GM23338 (cell line): ENCODE measurements at regions not wholly inside any gene's neighbourhood (a gene's known extent, or its start where the extent isn't known, plus 50 kb on each side); places are given as distances from the start of the nearest gene placed in this dataset.

ENCODE experiments used
- ATAC-seq: fragments of 200-7000 bp; cut with Tn5 transposase; 3 replicates; pipeline ENCODE4 v1.9.1; 2020
- DNase-seq: peaks from one replicate; pipeline ENCODE4 v3.0.0-alpha.2; 2015; ENCODE audit warnings: low spot score
- H2AFZ ChIP-seq: fragments of 200-600 bp; sonication (generic); 2 replicates; pipeline ENCODE4 v1.8.0; 2016; ENCODE audit warnings: antibody characterized with exemption, mild to moderate bottlenecking, moderate library complexity
- H3F3A ChIP-seq: fragments of 200-600 bp; sonication (generic); replicated peaks from 2 replicates; pipeline ENCODE4 v1.8.0; 2017; ENCODE audit warnings: antibody characterized with exemption, mixed run types, low read depth
- H3K27ac ChIP-seq: fragments of 200-600 bp; sonication (generic); 2 replicates; pipeline ENCODE4 v1.6.1; 2016; ENCODE audit warnings: low read depth
- H3K27me3 ChIP-seq: fragments of 200-600 bp; sonication (generic); 2 replicates; pipeline ENCODE4 v1.8.0; 2016; ENCODE audit warnings: mild to moderate bottlenecking, mixed run types, moderate library complexity; ENCODE audit not compliant: insufficient read depth
- H3K36me3 ChIP-seq: fragments of 200-600 bp; sonication (generic); 2 replicates; pipeline ENCODE4 v1.8.0; 2016; ENCODE audit warnings: mild to moderate bottlenecking; ENCODE audit not compliant: insufficient read depth
- H3K4me1 ChIP-seq: fragments of 200-600 bp; sonication (generic); 2 replicates; pipeline ENCODE4 v1.8.0; 2016; ENCODE audit warnings: mild to moderate bottlenecking, moderate library complexity; ENCODE audit not compliant: insufficient read depth
- H3K4me2 ChIP-seq: fragments of 200-600 bp; sonication (generic); 2 replicates; pipeline ENCODE4 v1.7.1; 2017; ENCODE audit warnings: mixed run types
- H3K4me3 ChIP-seq: fragments of 200-600 bp; sonication (generic); 2 replicates; pipeline ENCODE4 v1.6.1; 2016; ENCODE audit warnings: mixed run types
- H3K79me2 ChIP-seq: fragments of 200-600 bp; sonication (generic); replicated peaks from 2 replicates; pipeline ENCODE4 v1.8.0; 2017; ENCODE audit warnings: mild to moderate bottlenecking; ENCODE audit not compliant: insufficient read depth
- H3K9me2 ChIP-seq: fragments of 200-600 bp; sonication (generic); 2 replicates; pipeline ENCODE4 v1.8.0; 2017; ENCODE audit not compliant: insufficient read depth
- H4K20me1 ChIP-seq: fragments of 200-600 bp; sonication (generic); replicated peaks from 2 replicates; pipeline ENCODE4 v1.8.0; 2017; ENCODE audit warnings: mild to moderate bottlenecking; ENCODE audit not compliant: insufficient read depth
- H3K27ac Mint-ChIP-seq: 2 replicates; pipeline ENCODE4 v1.8.0; 2020; ENCODE audit warnings: inconsistent platforms, mild to moderate bottlenecking, moderate library complexity, mixed read lengths
- H3K27me3 Mint-ChIP-seq: 3 replicates; pipeline ENCODE4 v1.8.0; 2022; ENCODE audit warnings: low read depth, mild to moderate bottlenecking, moderate library complexity, mixed read lengths, inconsistent platforms; ENCODE audit not compliant: insufficient read depth, poor library complexity
- H3K36me3 Mint-ChIP-seq: 3 replicates; pipeline ENCODE4 v1.8.0; 2021; ENCODE audit warnings: low read depth, mild to moderate bottlenecking, inconsistent platforms, moderate library complexity, mixed read lengths
- H3K4me1 Mint-ChIP-seq: 3 replicates; pipeline ENCODE4 v1.8.0; 2020; ENCODE audit warnings: mild to moderate bottlenecking, inconsistent platforms, mixed read lengths
- H3K4me3 Mint-ChIP-seq: 3 replicates; pipeline ENCODE4 v1.8.0; 2021; ENCODE audit warnings: moderate library complexity, mild to moderate bottlenecking, inconsistent platforms, mixed read lengths
- H3K9me3 Mint-ChIP-seq: 3 replicates; pipeline ENCODE4 v1.8.0; 2020; ENCODE audit warnings: moderate library complexity, mild to moderate bottlenecking, inconsistent platforms, mixed read lengths
- CREB1 ChIP-seq: fragments of 250-450 bp; sonication (Bioruptor Pico); IDR thresholded peaks from 2 replicates; pipeline ENCODE4 v1.5.0; 2020; ENCODE audit warnings: low read depth, mild to moderate bottlenecking, moderate library complexity
- ETS1 ChIP-seq: IDR thresholded peaks from 2 replicates; pipeline ENCODE4 v1.6.1; 2016; ENCODE audit warnings: antibody characterized with exemption
- EZH2 ChIP-seq: fragments of 200-600 bp; sonication (generic); IDR thresholded peaks from one replicate; pipeline ENCODE4 v1.8.0; 2017; ENCODE audit warnings: antibody characterized with exemption, mild to moderate bottlenecking, low read depth; ENCODE audit not compliant: unreplicated experiment
- POLR2AphosphoS5 ChIP-seq: IDR thresholded peaks from 2 replicates; pipeline ENCODE4 v1.6.1; 2016; ENCODE audit warnings: antibody characterized with exemption, low read depth
- REST ChIP-seq: IDR thresholded peaks from one replicate; pipeline ENCODE4 v1.6.1; 2018; ENCODE audit warnings: antibody characterized with exemption; ENCODE audit not compliant: unreplicated experiment
- ZNF114 ChIP-seq: fragments of 250-450 bp; sonication (Bioruptor Pico); IDR thresholded peaks from 2 replicates; pipeline ENCODE4 v1.5.0; 2020; ENCODE audit warnings: mild to moderate bottlenecking, moderate library complexity
- ZNF331 ChIP-seq: fragments of 250-450 bp; sonication (Bioruptor Pico); IDR thresholded peaks from 2 replicates; pipeline ENCODE4 v1.5.0; 2020; ENCODE audit warnings: low read depth, mild to moderate bottlenecking, moderate library complexity

DNA sequence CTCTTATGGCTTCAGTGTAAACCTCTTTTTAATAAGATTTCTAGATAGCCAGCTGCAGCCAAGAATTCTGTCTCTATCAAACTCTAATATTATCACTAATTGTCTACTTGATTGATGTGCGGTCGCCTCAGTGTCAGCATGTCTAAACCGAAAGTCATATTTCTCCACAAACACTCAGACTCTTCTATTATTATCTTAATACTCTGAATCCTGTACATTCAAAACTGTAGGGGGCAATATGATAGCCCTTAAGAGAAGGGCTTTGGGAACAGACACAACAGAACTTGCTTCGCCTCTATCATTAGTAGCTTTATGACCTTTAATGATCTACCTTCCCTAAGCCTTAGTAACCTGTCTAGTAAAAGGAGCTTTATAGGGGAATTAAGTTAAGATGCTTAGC is 379.7 kb upstream of the PTCHD4 start (continued):
- TF ChIP-seq CREB1 (CRISPR knock-in tag): no peak
- no peak for TF ChIP-seq EZH2

GRCh38 chr6:48486876-48487275 is 375.9 kb upstream of the PTCHD4 start:
- H3K27ac ChIP-seq: no peak overlapping the region
- no peaks in the 10 kb centered on the region for H3K36me3 ChIP-seq
- Mint-ChIP-seq H3K36me3 (no peaks in the 10 kb centered on the region), H3K27me3 (no peaks in the 10 kb centered on the region), H3K4me3 (no peak overlapping the region), H3K27ac (no peak overlapping the region), H3K9me3 (no peaks in the 10 kb centered on the region), H3K4me1 (no peaks in the 10 kb centered on the region)
- H3K4me2 ChIP-seq: no peak overlapping the region
- H3K9me2 ChIP-seq: no peaks in the 10 kb centered on the region; the same call in 1 of the 2 replicates
- H3K27me3 ChIP-seq: no peaks in the 10 kb centered on the region
- TF ChIP-seq EZH2 (no peak), REST (no peak), ETS1 (no peak), ZNF331 (CRISPR knock-in tag) (no peak), ZNF114 (CRISPR knock-in tag) (no peak), CREB1 (CRISPR knock-in tag) (no peak)
- no peaks in the 10 kb centered on the region for H3F3A ChIP-seq
- H3K79me2 ChIP-seq: no peaks in the 10 kb centered on the region
- H2AFZ ChIP-seq: no peak overlapping the region
- H3K4me1 ChIP-seq: no peaks in the 10 kb centered on the region
- ATAC-seq (no peak), DNase-seq (no peak)
- no peaks in the 10 kb centered on the region for H4K20me1 ChIP-seq
- H3K4me3 ChIP-seq: no peak overlapping the region

DNA sequence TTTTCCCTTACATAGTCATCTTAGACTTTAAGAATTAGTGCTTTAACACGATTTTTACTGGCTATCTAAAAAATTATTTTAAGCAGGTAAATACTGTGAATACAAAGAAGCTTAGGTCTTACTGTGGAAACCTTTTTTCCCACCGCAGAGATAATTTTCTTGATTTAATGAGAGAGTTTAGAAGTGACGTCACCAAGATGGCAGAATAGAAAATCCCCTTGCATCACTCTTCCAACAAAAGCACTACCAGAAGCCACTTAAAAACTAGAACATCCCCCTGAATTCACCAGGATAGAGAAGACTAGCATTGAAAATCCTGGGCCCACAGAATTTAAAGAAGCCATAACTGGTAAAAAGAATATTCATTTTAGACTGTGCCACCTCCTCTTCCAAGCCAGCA is 375.4 kb upstream of the PTCHD4 start:
- no peaks in the 10 kb centered on the region for H4K20me1 ChIP-seq
- H3K36me3 Mint-ChIP-seq: no peaks in the 10 kb centered on the region
- no peak overlapping the region for H3K4me3 ChIP-seq
- H3K4me1 ChIP-seq: no peaks in the 10 kb centered on the region
- no peak overlapping the region for H3K27ac ChIP-seq
- H3K27ac Mint-ChIP-seq: no peak overlapping the region
- no peaks in the 10 kb centered on the region for H3K36me3 ChIP-seq
- no peaks in the 10 kb centered on the region for H3K27me3 Mint-ChIP-seq
- H3F3A ChIP-seq: no peaks in the 10 kb centered on the region
- TF ChIP-seq POLR2AphosphoS5: no peak
- H3K4me2 ChIP-seq: no peak overlapping the region
- H3K4me1 Mint-ChIP-seq: no peaks in the 10 kb centered on the region
- H3K9me3 Mint-ChIP-seq: no peaks in the 10 kb centered on the region
- H2AFZ ChIP-seq: no peak overlapping the region
- H3K9me2 ChIP-seq: no peaks in the 10 kb centered on the region; the same call in 1 of the 2 replicates
- H3K27me3 ChIP-seq: no peaks in the 10 kb centered on the region
- ATAC-seq: no peak
- H3K79me2 ChIP-seq: no peaks in the 10 kb centered on the region
- DNase-seq: no peak
- H3K4me3 Mint-ChIP-seq: no peak overlapping the region
